HUDEP-2 (cell line): ENCODE measurements at regions not wholly inside any gene's neighbourhood (a gene's known extent, or its start where the extent isn't known, plus 50 kb on each side); places are given as distances from the start of the nearest gene placed in this dataset.

ENCODE experiments used
- DNase-seq, 76 experiments: peaks; one replicate each; lab custom pipeline; 2025; ENCODE audit not compliant: unreplicated experiment in 76 of 76; lab: John Stamatoyannopoulos, UW

DNA sequence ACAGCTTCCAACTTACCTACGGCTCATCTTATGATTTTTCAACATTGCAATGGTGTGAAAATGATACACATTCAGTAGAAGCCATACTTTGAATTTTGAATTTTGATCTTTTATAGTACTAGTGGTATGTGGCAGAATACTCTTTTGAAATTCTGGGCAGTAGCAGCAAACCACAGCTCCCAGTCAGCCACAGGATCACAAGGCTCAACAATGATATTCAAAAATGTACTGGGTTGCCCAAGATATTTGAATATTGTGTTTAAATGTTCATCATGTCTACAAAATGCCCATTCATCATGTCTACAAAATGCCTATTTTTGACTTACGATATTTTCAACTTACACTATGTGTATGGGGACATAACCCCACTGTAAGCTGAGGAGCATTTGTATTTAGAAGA is 81.3 kb upstream of the PRR16 start:
- DNase-seq: no peak

- DNase-seq: no peak
Measured at GRCh38 chr5:120386981-120387380, 77.1 kb upstream of the PRR16 start.

DNA sequence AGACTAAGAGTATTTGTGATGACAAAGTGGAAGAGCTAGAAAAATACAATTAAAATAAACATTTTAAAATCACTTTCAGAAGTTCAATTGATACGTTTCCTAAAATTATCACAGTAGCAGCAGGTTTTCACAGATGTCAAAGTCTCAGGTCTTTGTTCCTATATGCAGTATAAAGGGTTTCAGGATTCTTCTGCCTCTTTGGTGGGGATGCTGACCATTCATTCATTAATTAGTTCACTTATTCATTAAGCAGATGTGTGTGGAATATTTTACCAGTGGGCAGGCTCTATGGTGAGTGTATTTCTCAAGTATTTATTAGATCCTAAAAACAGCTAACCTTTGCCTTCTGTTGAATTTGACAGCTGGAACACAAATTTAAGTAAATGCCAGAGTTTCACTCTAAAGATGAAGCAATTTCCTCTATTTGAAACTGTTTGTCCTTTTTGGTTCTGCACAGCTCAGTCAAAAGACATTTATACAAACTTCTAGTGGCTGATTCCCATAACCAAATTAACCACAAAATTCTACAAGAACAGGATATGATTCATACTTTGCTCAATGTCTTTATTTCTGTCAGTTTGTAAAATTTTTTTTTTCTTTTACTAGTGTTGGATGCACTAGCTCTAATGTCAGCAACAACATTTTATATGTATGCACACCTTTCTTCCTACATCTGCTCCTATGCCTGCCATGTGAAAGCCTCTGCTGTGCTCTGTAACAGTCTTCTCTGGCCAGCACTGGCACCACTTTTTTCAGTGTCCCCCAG is 75.9 kb upstream of the PRR16 start:
- no peak for DNase-seq

DNA sequence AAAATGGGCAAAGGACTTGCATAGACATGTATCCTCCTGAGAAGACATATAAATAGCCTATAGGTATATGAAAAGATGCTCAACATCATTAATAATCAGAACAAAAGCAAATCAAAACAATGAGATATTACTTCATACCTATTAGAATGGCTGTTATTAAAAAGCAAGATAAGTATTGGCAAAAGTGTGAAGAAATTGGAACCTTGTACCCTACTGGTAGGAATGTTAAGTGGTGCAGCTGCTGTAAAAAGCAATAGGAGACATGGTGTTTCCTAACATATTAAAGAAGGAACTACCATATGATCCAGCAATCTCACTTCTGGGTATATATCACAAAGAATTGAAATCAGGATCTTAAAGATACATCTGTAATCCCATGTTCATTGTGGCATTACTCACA is 69.8 kb upstream of the PRR16 start:
- DNase-seq: no peak

DNA sequence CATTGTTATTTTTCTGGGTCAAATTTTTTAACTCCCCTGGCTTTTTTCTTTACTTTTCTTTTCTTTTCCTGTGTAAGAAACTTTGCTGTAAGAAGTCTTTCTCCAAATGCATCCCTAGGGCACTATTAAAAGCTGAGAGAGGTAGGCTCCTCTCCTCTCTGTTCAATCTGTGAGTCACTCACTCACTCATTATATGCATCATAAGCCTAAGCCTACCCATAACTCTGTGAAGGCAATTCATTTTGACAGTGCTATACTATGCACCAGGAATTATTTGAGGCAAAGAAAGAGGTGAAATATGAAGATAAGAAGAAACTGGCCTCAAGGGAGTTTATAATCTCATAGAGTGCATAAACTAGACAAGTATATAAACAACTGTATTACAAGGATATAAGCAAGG is 67.9 kb upstream of the PRR16 start:
- no peak for DNase-seq

- no peak for DNase-seq
Measured at GRCh38 chr5:120400356-120400755, 63.7 kb upstream of the PRR16 start.

GRCh38 chr5:120402606-120403005 is 61.5 kb upstream of the PRR16 start:
- DNase-seq: no peak

- no peak for DNase-seq
Measured at GRCh38 chr5:120405286-120405864, 58.7 kb upstream of the PRR16 start.

DNA sequence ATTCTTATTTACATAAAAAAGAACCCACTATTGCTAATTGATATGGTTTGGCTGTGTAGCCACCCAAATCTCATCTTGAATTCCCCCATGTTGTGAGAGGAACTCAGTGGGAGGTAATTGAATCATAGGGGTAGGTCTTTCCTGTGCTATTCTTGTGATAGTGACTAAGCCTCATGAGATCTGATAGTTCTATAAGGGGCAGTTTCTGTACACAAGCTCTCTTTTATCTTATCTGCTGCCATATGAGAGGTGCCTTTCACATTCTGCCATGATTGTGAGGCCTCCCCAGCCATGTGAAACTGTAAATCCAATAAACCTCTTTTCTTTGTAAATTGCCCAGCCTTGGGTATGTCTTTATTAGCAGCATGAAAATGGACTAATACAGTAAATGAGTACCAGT is 58.2 kb upstream of the PRR16 start:
- no peak for DNase-seq

- DNase-seq: no peak
Measured at GRCh38 chr5:120413686-120414085, 50.4 kb upstream of the PRR16 start.
